CD4-positive, alpha-beta T cell treated with Interleukin-15 for 1 hour (primary cell): ENCODE measurements at regions not wholly inside any gene's neighbourhood (a gene's known extent, or its start where the extent isn't known, plus 50 kb on each side); places are given as distances from the start of the nearest gene placed in this dataset.
"Not testable (repeated sequence)": the region's sequence is repeated elsewhere in the genome, so short reads cannot be mapped to it uniquely, and the experiment has no call there.

Source experiments
- DNase-seq: peaks from one replicate; pipeline ENCODE4 v3.0.0-alpha.2; 2020

DNA sequence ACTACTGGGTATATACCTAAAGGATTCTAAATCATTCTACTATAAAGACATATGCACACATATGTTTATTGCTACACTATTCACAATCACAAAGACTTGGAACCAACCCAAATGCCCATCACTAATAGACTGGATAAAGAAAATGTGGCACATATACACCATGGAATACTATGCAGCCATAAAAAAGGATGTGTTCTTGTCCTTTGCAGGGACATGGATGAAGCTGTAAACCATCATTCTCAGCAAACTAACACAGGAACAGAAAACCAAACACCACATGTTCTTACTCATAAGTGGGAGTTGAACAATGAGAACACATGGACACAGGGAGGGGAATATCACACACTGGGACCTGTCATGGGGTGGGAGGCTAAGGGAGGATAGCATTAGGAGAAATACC, 249.0 kb downstream of the SLCO4C1 start:
- not testable (repeated sequence) for DNase-seq

DNA sequence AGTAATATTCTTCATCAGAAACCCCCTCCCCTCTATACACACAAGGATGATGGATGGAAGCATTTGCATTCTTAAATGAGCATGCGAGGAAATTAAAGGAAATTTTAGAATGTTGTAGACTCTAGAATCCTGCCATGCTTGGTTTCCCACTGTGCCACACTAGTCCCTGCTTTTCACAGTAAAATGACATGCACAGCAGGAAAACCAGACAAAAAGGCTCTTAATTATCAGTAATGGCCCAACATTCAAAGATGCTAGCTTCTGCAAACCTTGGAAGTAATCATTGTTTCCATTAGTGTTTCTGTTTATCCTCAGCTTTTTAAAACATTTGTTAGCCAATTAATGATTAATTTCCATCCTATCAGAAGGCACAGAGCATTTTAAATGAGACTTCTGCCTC, 255.8 kb downstream of the SLCO4C1 start:
- no peak for DNase-seq

DNA sequence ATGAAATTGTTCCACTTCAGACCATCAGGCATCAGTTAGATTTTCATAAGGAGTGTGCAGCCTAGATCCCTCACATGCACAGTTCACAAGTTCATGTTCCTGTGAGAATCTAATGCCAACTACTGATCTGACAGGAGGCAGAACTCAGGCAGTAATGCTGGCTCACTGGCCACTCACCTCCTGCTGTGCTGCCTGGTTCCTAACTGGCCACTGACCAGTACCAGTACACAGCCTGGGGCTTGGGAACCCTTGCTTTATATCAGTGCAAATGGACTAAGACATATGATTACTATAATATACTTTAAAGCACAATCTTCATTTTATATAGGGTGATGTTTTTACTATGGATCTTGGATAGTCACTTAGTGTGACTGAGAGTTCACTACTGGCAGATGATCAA, 259.2 kb downstream of the SLCO4C1 start:
- DNase-seq: no peak

DNA sequence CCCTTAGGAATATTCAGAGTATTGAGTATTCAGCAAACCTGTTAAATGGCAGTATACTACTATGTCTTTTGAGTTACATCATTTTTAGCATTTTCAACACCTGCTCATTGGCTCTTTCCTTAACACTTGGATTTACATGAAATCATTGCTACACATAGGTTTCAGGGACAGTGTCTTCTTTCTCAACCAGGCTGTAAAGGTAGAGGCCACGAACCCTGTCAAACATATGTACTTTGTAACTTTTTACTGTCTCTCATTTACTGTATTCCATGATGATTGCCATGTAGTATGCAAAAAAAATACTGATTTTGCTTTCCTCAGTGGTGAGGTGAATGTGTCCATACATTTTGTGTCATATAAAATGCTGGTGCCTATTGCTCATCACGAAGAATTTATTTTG, 264.4 kb downstream of the SLCO4C1 start:
- DNase-seq: no peak

DNA sequence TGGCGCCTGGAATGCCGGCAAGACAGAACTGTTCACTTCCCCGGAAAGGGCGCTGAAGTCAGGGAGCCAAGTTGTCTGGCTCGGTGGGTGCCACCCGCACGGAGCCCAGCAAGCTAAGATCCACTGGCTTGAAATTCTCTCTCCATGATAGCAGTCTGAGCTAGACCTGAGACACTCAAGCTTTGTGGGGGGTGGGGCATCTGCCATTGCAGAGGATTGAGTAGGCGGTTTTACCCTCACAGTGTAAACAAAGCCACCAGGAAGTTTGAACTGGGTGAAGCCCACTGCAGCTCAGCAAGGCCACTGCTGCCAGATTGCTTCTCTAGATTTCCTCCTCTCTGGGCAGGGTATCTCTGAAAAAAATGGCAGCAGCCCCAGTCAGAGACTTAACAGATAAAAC, 277.4 kb downstream of the SLCO4C1 start:
- no peak for DNase-seq

DNA sequence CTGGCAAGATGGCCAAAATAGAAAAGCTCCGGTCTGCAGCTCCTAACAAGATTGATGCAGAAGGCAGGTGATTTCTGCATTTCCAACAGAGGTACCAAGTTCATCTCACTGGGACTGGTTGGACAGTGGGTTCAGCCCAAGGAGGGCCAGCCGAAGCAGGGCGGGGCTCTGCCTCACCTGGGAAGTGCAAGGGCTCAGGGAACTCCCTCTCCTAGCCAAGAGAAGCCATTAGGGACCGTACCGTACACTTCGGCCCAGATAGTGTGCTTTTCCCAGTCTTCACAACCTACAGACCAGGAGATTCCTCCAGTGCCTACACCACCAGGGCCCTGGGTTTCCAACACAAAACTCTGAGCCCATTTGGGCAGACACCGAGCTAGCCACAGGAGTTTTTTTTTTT, 277.8 kb downstream of the SLCO4C1 start:
- no peak for DNase-seq

DNA sequence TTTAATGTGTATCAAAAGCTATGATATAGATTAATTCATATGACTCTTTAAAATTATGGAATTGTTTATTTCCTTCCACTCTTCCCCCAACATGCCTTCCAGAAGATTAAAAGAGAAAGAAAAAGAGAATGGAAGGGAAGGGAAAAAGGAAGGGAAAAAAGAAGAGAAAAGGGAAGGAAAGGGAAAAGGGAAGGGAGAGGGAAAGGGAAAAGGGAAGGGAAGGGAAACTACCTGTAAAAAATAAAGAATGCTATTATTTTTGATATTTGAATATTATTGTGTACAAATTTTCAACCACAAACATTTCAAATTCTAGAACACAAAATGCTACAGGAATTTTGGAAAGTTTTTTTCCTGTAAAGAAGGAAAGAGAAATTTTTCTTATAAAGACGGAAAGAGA, 281.7 kb downstream of the SLCO4C1 start:
- DNase-seq: no peak

DNA sequence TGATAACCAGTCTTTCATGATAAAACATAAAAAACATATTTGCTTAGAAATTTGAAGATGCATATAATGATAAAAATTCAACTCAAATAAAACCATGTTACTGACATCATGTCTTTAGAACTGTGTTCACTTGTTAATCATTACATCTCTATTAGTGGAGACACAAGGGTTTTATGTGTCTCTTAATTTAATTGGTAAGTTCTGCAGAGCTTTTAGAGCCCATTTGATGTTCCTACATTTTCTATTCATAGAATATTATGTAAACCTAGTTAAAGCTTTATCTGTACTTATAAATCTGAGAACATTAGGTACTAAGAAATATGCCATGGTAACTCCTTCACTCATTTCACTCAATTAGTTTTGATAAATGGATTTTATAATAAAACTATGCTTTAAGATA, 285.4 kb downstream of the SLCO4C1 start:
- no peak for DNase-seq

DNA sequence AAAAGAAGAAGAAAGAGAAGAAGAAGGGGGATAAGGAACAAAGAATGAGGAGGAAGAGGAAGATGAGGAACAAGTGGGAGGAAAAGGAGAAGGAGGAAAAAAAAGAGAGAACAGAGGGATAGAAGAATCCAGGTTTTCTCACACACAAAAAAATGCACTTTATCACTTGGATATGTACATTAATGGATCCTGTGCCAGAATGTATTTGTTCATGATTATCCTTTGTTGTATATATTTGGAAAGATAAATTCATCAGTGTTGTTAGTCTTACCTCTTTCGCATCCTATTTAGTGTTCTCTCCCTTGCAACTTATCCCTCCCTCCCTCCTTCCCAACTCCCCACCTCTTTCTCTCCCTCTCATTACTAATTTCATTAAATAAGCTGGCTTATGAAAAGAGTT, 298.8 kb downstream of the SLCO4C1 start:
- no peak for DNase-seq

DNA sequence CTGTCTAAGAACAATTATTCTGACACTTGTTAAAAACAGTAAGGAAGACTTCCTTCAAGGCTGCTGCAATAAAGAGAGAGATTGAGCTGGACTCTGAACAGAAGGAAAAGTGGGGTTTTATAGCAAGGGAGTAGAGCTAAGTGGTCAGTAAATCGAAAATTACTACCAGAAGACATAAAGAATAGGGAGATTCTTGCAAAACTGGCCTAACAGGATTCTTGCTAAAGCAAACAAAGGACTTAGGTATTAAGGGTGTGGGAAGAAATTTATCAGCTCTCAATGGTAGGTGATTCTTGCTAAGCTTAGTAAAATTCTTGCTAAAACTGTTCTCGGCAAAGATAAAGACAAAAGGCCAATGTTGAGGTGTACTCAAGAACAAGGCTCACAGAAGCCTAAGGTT, 300.5 kb downstream of the SLCO4C1 start:
- DNase-seq: no peak

DNA sequence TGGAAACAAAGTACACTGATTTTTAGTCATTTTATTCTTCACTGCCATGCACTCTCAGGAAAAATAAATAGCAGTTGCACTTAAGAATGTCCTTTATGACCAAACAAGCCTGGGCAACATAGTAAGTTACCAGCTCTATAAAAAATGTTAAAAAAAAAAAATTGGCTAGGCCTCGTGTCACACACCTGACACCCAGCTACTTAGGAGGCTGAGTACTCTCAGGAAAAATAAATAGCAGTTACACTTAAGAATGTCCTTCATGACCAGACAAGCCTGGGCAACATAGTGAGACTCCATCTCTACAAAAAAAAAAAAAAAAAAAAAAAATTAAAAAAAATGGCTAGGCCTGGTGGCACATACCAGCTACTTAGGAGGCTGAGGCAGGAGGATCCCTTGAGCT, 304.6 kb downstream of the SLCO4C1 start:
- no peak for DNase-seq

DNA sequence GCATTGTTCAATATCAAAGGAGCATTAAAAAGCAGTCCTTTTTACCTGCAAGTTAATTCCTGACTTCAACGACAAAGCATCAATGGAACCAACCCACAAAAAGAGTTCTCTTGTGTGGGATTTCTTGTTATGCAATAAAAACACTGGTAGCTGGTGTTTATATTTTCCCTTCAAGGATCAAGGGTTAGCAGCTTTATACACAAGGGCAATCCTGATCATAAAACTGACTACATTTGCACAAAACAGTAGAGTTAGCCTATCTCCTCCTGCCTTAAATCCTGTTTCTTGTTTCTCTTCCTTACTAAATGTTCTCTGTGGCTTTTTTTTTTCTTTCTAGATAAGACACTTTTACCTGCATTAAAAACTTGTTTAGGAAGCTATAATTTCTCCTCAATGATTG, 306.4 kb downstream of the SLCO4C1 start:
- no peak for DNase-seq

DNA sequence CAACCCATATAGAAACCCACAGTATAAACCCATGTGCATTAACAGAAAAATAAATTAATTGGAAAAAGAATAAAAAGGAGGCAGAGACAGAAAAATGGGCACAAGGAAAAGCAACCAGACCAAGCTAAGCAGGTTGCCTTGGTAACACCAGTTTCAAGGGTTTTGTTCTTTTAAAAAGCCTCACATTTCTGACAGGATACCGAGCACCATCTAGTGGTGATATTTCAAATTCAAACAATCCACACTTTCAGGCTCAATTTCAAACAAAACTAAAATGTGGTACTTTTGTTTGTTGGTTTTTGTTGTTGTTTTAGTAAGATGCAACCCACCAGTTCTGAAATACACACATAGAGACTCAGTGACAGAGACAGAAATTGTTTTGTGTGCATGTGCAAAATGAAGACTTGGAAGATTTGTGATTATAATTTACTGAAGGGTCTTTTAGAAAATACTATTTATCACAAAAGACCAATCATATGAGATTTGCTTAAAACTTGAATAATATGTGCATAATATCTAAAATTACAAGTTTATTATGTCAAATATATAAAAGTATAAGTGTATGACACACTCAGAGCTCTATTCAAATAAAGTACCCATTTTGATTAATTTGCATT, 318.2 kb downstream of the SLCO4C1 start:
- DNase-seq: no peak

DNA sequence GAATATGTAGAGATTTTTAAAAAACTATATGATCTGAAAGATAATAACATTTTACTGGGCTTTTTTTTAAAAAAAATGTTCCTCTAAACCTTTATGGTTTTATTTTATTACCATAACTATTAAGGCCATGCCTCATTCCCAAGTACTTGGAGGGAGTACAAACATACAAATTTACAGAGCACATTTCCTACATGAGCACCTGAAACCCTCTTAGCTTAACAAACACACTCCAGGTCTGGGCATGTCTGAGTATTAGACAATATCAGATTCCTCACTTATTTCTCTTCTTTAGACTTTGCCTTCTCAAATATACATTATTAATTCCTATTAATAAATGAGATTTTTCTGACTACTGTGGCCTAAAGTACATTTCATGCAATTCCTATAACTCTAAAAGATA, 319.2 kb downstream of the SLCO4C1 start:
- no peak for DNase-seq

DNA sequence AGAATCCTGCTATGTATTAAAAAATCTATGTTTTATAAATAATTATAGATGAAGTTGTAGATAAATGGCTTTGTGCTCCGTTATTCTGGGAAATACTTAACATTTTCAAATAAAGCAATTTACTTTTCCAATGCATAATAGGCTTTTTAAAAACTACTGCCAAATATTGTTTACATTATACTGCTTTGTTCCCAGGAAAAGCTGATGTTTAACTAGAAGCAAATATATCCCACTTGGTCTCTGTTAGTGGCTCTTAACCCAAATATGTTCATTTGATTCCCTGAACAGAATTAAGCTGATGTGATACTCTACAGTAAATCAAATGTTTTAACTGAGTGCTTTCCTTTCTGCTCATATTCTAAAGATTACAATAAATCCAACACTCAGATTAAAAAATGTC, 326.3 kb downstream of the SLCO4C1 start:
- no peak for DNase-seq

DNA sequence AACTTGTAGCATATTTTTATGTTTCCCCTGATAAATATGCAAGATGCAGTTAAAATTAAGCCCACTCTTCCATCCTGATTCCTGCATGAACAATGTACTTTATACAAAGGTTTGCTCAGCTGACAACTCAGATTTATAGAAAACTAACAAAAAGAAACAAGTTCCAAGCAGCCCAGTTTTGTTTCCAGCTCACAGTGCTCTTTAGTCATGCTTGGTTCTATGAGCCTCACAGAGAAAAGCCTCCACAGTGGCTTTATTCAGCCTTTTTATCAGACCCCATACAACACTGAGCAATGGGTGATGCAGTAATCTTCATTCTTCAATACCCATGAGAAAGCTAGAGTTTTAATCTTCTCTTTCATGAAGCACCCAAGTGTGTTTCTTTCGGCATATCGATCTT, 329.6 kb downstream of the SLCO4C1 start:
- no peak for DNase-seq

DNA sequence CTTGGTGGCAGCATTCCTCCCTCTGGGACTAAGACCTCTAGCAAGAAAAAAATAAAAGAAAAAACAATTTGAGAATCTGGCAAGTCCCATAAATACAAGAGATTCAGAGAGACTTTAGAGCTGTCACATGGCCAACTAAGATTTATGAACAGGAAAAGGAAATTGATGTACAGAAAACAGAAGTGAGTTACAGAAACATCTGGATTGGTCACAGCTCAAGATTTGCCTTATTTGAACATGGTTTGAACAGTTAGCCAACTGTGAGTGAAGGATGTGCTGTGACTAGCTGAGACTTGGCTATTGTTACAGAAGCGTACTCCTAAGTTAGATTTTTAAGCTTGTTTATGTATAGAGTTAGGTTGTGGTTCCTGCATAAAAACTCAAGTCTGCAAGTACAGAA, 340.2 kb downstream of the SLCO4C1 start:
- no peak for DNase-seq

DNA sequence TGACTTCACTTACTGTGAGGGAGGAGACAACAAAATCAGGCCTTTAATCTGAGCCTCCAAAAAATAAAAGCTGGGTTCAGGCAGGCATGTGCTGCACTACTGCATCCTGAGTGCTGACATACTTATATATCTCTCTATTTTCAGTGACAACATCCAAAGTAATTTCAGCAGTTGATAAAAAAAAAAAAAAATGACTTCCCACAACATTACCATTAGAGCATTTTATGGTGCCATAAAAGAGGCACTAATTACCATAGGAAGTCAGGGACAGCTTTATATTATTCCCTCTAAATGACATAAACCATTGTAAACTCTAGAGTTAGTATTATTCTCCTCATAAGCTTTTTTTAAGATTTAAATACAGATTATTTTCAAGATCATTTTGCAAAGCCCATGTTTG, 346.1 kb downstream of the SLCO4C1 start:
- no peak for DNase-seq

DNA sequence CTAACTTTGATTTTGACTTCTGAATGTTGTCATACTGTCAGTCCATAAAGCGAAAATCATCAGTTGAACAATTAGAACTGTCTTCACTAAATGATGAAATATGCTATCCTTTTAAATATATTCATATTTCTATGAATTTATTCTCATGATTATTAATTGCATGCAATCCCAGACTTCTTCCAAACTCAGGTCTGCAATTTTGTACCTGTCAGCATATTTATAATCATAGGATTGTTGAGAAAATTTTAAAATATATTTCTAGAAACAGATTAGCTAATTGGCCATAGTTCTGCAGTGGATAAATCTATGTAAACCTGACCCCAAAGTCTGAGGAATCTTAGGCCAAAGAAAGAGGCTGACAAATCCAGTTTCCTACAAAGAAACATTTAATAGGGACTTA, 347.5 kb downstream of the SLCO4C1 start:
- DNase-seq: no peak

DNA sequence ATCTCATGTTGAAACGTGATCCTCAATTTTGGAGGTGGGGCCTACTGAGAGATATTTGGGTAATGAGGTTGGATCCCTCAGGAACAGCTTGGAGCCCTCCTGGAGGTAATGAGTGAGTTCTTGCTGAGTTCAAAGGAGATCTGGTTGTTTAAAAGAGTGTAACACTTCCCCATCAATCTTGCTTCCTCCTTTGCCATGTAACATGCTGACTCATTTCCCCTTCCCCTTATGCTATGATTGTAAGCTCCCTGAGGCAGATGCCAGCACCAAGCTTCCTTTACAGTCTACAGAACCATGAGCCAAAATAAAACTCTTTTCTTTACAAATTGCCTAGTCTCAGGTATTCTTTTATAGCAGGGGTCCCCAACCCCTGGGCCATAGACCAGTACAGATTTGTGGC, 352.3 kb downstream of the SLCO4C1 start:
- DNase-seq: no peak

DNA sequence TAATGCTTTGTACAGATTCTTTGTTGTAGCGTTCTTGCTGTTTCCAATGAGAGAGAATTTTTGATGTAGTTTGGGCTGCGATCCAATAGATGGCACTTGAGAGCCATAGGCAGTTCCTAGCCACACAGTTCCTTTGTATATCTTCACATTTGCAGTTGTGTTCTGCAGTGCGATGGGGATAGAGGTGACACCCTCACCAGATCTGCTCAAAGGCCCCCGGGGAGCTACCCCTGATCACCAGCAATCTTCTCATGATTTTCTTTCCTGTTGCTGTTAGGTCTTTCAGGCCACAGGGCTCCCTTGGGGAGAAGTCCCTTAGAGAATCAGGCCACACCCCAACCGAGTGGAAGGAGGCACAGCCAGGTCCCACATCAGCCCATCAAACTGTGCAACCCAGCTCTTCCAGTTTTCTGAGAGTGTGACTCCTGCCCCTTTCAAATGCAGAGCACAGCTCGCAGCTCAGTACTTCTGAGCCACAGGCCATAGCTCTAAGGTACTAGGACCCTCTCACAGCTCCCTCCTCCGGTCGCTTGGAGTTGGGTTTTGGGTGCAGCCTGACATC, 353.7 kb downstream of the SLCO4C1 start:
- no peak for DNase-seq

DNA sequence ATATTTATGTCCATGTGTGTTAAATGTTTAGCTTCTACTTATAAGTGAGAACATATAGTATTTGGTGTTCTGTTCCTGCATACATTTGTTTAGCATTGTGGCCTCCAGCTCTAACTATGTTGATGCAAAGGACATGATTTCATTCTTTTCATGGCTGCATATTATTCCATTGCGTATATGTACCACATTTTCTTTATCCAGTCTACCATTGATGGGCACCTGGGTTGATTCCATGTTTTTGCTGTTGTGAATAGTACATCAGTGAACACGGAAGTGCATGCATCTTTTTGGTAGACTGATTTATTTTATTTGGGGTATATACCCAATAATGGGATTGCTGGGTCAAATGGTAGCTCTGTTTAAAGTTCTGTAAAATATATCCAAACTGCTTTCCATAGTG, 359.0 kb downstream of the SLCO4C1 start:
- no peak for DNase-seq

DNA sequence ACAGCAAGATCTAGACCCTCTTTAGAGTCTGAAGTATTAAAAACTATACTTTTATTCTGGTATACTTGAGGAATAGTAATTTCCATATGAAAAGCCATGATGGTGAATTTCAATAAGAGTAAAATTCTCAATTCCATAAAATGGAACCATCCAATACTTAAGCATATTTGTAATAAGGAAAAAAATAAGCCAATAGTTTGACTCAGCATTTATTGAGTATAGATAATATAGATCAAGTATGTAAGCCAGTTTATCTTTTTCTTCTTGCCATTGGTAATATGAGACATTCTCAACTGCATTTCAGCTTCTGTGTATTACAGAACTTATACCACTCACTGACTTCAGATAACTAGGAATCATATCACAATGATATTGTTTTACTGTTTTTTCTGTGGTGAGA, 361.0 kb downstream of the SLCO4C1 start:
- no peak for DNase-seq

DNA sequence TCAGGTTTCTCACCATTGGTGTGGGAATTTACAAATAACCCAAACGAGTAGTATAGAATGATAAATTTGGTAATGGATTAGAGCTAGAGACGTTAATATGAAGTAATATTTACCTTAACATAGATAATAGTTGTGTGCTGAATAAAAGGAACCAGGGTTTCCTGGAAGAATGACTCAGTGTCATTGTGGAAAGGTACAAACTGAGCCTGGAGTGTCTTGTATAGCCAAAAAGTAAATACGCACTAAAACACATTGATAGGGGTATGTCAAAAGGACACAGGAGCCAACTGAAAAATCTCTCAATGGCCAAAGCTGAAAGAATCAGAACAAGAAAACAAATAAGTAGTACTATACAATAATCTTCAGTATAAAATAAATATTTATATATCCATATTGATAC, 363.5 kb downstream of the SLCO4C1 start:
- DNase-seq: no peak

DNA sequence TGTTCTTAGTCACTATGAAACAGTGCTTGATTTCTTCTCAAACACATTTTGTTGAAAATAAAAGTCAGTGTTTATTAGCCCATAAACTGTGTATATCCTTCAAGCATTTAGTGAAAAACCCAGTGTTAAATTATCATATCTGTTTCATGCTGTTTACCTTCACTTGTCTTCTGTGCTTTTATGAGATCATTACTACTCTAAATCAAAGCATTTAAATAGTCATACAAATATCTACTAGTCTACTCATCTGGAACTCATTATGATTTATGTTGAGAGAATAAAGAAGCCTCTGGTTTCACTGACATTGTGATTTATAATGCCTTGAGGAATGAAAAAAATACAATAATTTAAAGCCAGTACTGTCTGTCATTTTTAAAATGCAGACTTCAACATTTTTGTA, 366.5 kb downstream of the SLCO4C1 start:
- no peak for DNase-seq

DNA sequence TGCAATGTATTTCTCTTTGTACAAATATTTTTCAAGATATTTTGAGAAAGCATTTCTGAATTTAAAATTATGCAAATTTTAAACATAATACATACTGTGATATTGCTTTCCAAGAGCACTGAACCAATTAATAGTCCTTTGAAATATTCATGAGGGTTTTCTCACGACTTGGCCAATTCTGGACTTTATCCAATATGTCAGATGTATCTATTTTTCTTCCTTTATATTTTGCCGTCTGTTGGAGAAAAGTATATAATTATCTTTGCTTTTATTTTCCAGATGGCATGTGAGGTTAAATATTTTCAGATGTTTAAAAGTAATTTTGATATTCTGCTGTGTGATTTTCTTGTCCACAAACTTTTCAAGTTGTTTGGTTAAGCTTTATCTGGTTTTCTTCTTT, 378.9 kb downstream of the SLCO4C1 start:
- no peak for DNase-seq
